K562 (cell line): ENCODE measurements at regions not wholly inside any gene's neighbourhood (a gene's known extent, or its start where the extent isn't known, plus 50 kb on each side); places are given as distances from the start of the nearest gene placed in this dataset.

ENCODE experiments used
- ATAC-seq: fragments of 200-7000 bp; cut with Tn5 transposase; 3 replicates; pipeline ENCODE4 v1.9.1; 2020; ENCODE audit warnings: moderate library complexity
- BruUV-seq: library from RNA; stranded (reverse); fragments of 400-500 nt; replicated peaks from 2 replicates; lab custom pipeline; 2021; lab: Mats Ljungman, UMichigan
- CTCF ChIA-PET: fragments of 300-600 bp; formaldehyde crosslinking; extraction: SDS; loops from one replicate; lab custom pipeline; 2021; ENCODE audit warnings: low intra/inter-chr PET ratio; lab: Yijun Ruan, JAX
- POLR2A ChIA-PET: fragments of 300-600, 350-650 bp; sonication (Branson Sonifier 250); formaldehyde crosslinking; extraction: SDS; loops from one replicate; lab custom pipeline; 2021; ENCODE audit warnings: antibody characterized with exemption, inconsistent platforms; lab: Yijun Ruan, JAX
- DNase-seq, 4 experiments: peaks; one replicate each; pipeline versions ENCODE4 v3.0.0 to v3.0.0-alpha.2; 2011 to 2018; ENCODE audit warnings: low spot score in 3 of 4, mixed read lengths in 3 of 4; ENCODE audit errors: extremely low read depth in 1 of 4
- FAIRE-seq: peaks from 2 replicates; lab custom pipeline; 2011; peaks lifted over from hg19 to GRCh38; lab: Jason Lieb, UNC
- H2AFZ ChIP-seq: 2 replicates; pipeline ENCODE4 v1.6.0; 2011; ENCODE audit warnings: low read depth, low read length, control low read depth, inconsistent platforms
- H3K27ac ChIP-seq: fragments of 200-600 bp; 3 replicates; pipeline ENCODE4 v1.8.0; 2011; ENCODE audit warnings: low read depth, mild to moderate bottlenecking, control low read depth, inconsistent platforms, low read length, moderate library complexity, mixed read lengths; ENCODE audit errors: extremely low read depth
- H3K27me3 ChIP-seq, 2 experiments: fragments of 300-600 bp in 1 of 2; 2 replicates in 1 of 2; 3 replicates in 1 of 2; pipeline versions ENCODE4 v1.6.0 to v1.8.0; 2011; ENCODE audit warnings: inconsistent platforms in 2 of 2, low read length in 2 of 2, mild to moderate bottlenecking in 1 of 2, mixed read lengths in 1 of 2, moderate library complexity in 1 of 2; ENCODE audit not compliant: control insufficient read depth in 2 of 2, insufficient read depth in 2 of 2
- H3K36me3 ChIP-seq: fragments of 300-600 bp; 3 replicates; pipeline ENCODE4 v1.8.0; 2011; ENCODE audit warnings: mild to moderate bottlenecking, low read length, inconsistent platforms; ENCODE audit not compliant: control insufficient read depth, insufficient read depth
- H3K4me1 ChIP-seq, 2 experiments: fragments of 200-600 bp in 1 of 2; replicated peaks in 1 of 2; 2 replicates in 1 of 2; 3 replicates in 1 of 2; pipeline versions ENCODE4 v1.5.1 to v1.8.0; 2011; ENCODE audit warnings: inconsistent platforms in 2 of 2, low read length in 2 of 2, mild to moderate bottlenecking in 1 of 2, mixed read lengths in 1 of 2, moderate library complexity in 1 of 2; ENCODE audit not compliant: control insufficient read depth in 2 of 2, insufficient read depth in 2 of 2
- H3K4me2 ChIP-seq: 2 replicates; pipeline ENCODE4 v1.6.1; 2011; ENCODE audit warnings: low read length, control low read depth, inconsistent platforms, mixed read lengths; ENCODE audit not compliant: insufficient read depth
- H3K4me3 ChIP-seq: fragments of 200-600 bp; sonication (generic), shearing (Covaris generic); 2 replicates; pipeline ENCODE4 v1.5.1; 2016; ENCODE audit warnings: control low read depth, inconsistent platforms
- H3K79me2 ChIP-seq: fragments of 200-600 bp; 3 replicates; pipeline ENCODE4 v1.8.0; 2011; ENCODE audit warnings: low read length, inconsistent platforms; ENCODE audit not compliant: control insufficient read depth, insufficient read depth
- H3K9ac ChIP-seq, 2 experiments: 2 replicates each; pipeline versions ENCODE4 v1.6.0 to v1.6.1; 2011; ENCODE audit warnings: low read depth in 2 of 2, low read length in 2 of 2, control low read depth in 1 of 2, inconsistent platforms in 1 of 2, mild to moderate bottlenecking in 1 of 2, mixed read lengths in 1 of 2; ENCODE audit not compliant: insufficient read depth in 1 of 2
- H3K9me1 ChIP-seq: one replicate; pipeline ENCODE4 v1.6.0; 2011; ENCODE audit warnings: inconsistent platforms, mild to moderate bottlenecking, low read length, moderate library complexity; ENCODE audit not compliant: control insufficient read depth, insufficient read depth
- H3K9me3 ChIP-seq: replicated peaks from 2 replicates; pipeline ENCODE4 v1.5.1; 2011; ENCODE audit warnings: low read depth, low read length, inconsistent platforms; ENCODE audit not compliant: control insufficient read depth, insufficient read depth
- H4K20me1 ChIP-seq: replicated peaks from 2 replicates; pipeline ENCODE4 v1.6.1; 2011; ENCODE audit warnings: low read length, inconsistent platforms, mixed read lengths; ENCODE audit not compliant: control insufficient read depth, insufficient read depth
- CTCF ChIP-seq, 3 experiments: IDR thresholded peaks in 2 of 3; conservative IDR thresholded peaks in 1 of 3; 2 replicates each; pipeline ENCODE4 v1.5.1; 2011 to 2012; ENCODE audit warnings: low read length in 3 of 3, mild to moderate bottlenecking in 3 of 3, control low read depth in 2 of 3, improper control_type of control experiment in 1 of 3, inconsistent platforms in 1 of 3, low read depth in 1 of 3, mixed read lengths in 1 of 3, moderate library complexity in 1 of 3; ENCODE audit not compliant: insufficient read depth in 2 of 3
- ETS1 ChIP-seq: conservative IDR thresholded peaks from 2 replicates; pipeline ENCODE4 v1.6.1; 2011; ENCODE audit warnings: low read depth, mild to moderate bottlenecking, low read length; ENCODE audit not compliant: control insufficient read depth
- MYC ChIP-seq, 2 experiments: fragments of 250-450 bp in 1 of 2; sonication (Bioruptor Pico) in 1 of 2; IDR thresholded peaks; 2 replicates each; pipeline versions ENCODE4 v1.5.1 to v1.6.1; 2012 to 2021; ENCODE audit warnings: low read depth in 2 of 2, borderline replicate concordance in 1 of 2, improper control_type of control experiment in 1 of 2, low read length in 1 of 2, mild to moderate bottlenecking in 1 of 2, moderate library complexity in 1 of 2
- NCOA4 ChIP-seq: fragments of 450-650 bp; IDR thresholded peaks from 2 replicates; pipeline ENCODE4 v1.6.1; 2018; ENCODE audit warnings: mild to moderate bottlenecking; ENCODE audit not compliant: partially characterized antibody
- NFIC ChIP-seq: fragments of 450-650 bp; IDR thresholded peaks from 2 replicates; pipeline ENCODE4 v1.6.1; 2017; ENCODE audit warnings: mild to moderate bottlenecking, inconsistent platforms
- NFRKB ChIP-seq: fragments of 450-650 bp; IDR thresholded peaks from 2 replicates; pipeline ENCODE4 v1.6.1; 2016; ENCODE audit warnings: low read depth
- PTRF ChIP-seq: fragments of 450-650 bp; IDR thresholded peaks from 2 replicates; pipeline ENCODE4 v1.6.1; 2016; ENCODE audit warnings: mild to moderate bottlenecking, missing genetic modification characterization, missing compliant biosample characterization
- RREB1 ChIP-seq: fragments of 250-450 bp; sonication (Bioruptor Pico); IDR thresholded peaks from 2 replicates; pipeline ENCODE4 v1.4.0; 2020
- SUPT5H ChIP-seq: fragments of 450-650 bp; IDR thresholded peaks from 2 replicates; pipeline ENCODE4 v1.6.1; 2016
- TAF1 ChIP-seq: IDR thresholded peaks from 2 replicates; pipeline ENCODE4 v1.6.1; 2011; ENCODE audit warnings: mild to moderate bottlenecking, low read length, moderate library complexity; ENCODE audit not compliant: insufficient read depth, control insufficient read depth, severe bottlenecking; ENCODE audit errors: extremely low read depth
- TAF15 ChIP-seq: fragments of 200-400 bp; formaldehyde crosslinking; IDR thresholded peaks from 2 replicates; pipeline ENCODE4 v1.6.1; 2017; ENCODE audit warnings: mild to moderate bottlenecking, low read depth, low read length, moderate library complexity
- ZNF24 ChIP-seq: fragments of 450-650 bp; IDR thresholded peaks from 2 replicates; pipeline ENCODE4 v1.6.1; 2016
- ZNF507 ChIP-seq: conservative IDR thresholded peaks from 2 replicates; pipeline ENCODE4 v1.6.1; 2017; ENCODE audit warnings: missing genetic modification characterization, missing compliant biosample characterization
- ZNF644 ChIP-seq: fragments of 200-800 bp; sonication (Bioruptor generic); IDR thresholded peaks from 2 replicates; pipeline ENCODE4 v1.6.1; 2016; ENCODE audit warnings: low read depth, missing genetic modification characterization, missing compliant biosample characterization
- WGBS: fragments of 100-300 bp; shearing (Covaris generic); methylation state at CpG from one replicate; pipeline ENCODE4 v1.1.6; 2016; ENCODE audit warnings: low coverage, mixed read lengths; ENCODE audit not compliant: insufficient coverage; ENCODE audit errors: missing lambda C conversion rate; 5-methylcytosine and 5-hydroxymethylcytosine counted together
- in situ Hi-C: fragments of 300-500 bp; cut with MboI; formaldehyde crosslinking; loops from 4 replicates; pipeline ENCODE4 v1.15.0; 2018; ENCODE audit warnings: inconsistent platforms, mixed read lengths
- intact Hi-C: fragments of 100-400 bp; cut with micrococcal nuclease; formaldehyde crosslinking; loops from 2 replicates; pipeline ENCODE4 v1.14.2; 2022

GRCh38 chr4:160233141-160233540 is 1130.3 kb downstream of the RAPGEF2 start (continued):
- TF ChIP-seq ZNF644 (tag): no peak
- TF ChIP-seq TAF15: no peak
- no peak for TF ChIP-seq ZNF24
- no peak for TF ChIP-seq CTCF (IDR thresholded peaks at IDR 0.05 in 2 of 3, conservative IDR thresholded peaks at IDR 0.05 in 1 of 3; ENCODE audit: insufficient read depth in 2 of 3, low read depth in 1 of 3, low read length in 3 of 3)
- TF ChIP-seq NFIC: no peak
- TF ChIP-seq SUPT5H: no peak
- no peak for TF ChIP-seq ETS1

- Histone ChIP-seq H3K9ac (no peak overlapping the region), H3K27ac (no peak overlapping the region), H3K9me1 (no peaks in the 10 kb centered on the region), H3K9me3 (no peaks in the 10 kb centered on the region), H2AFZ (no peak overlapping the region), H3K4me3 (no peak overlapping the region), H3K79me2 (no peaks in the 10 kb centered on the region), H3K27me3 (no peaks in the 10 kb centered on the region), H4K20me1 (no peaks in the 10 kb centered on the region), H3K4me1 (no peaks in the 10 kb centered on the region), H3K4me2 (no peak overlapping the region), H3K36me3 (no peaks in the 10 kb centered on the region)
- DNase-seq: no peak
- no peak for FAIRE-seq
- ChIA-PET POLR2A (no interaction called here), CTCF (no interaction called here)
- ATAC-seq: no peak
- in situ Hi-C loops (no loop called here), intact Hi-C loops (no loop called here)
- WGBS: 0% methylated on average over 2 of the region's 2 CpGs
- no TSS peak for BruUV-seq
- no peak for TF ChIP-seq NCOA4
- no peak for TF ChIP-seq TAF1
- no peak for TF ChIP-seq MYC (IDR thresholded peaks at IDR 0.05; ENCODE audit: low read depth, low read length)
- TF ChIP-seq MYC (CRISPR knock-in tag; IDR thresholded peaks at IDR 0.05; ENCODE audit: borderline replicate concordance, low read depth): no peak
- TF ChIP-seq ZNF507 (tag): no peak
- no peak for TF ChIP-seq RREB1 (CRISPR knock-in tag)
- no peak for TF ChIP-seq NFRKB
- TF ChIP-seq PTRF: no peak
Observed at GRCh38 chr4:160235285-160235684, 1132.4 kb downstream of the RAPGEF2 start.
